Sigmoid colon (tissue), 4 donors: ENCODE measurements at regions not wholly inside any gene's neighbourhood (a gene's known extent, or its start where the extent isn't known, plus 50 kb on each side); places are given as distances from the start of the nearest gene placed in this dataset.

Source experiments
- POLR2A ChIP-seq, 2 donors: fragments of 450-650 bp; IDR thresholded peaks; one replicate each; pipeline ENCODE4 v1.6.1; 2016; ENCODE audit warnings: antibody characterized with exemption in 2 of 2, mild to moderate bottlenecking in 2 of 2, moderate library complexity in 2 of 2
- POLR2AphosphoS5 ChIP-seq, 4 donors: sonication (generic); formaldehyde crosslinking; IDR thresholded peaks; one replicate each; pipeline ENCODE4 v1.6.1; 2017; ENCODE audit warnings: antibody characterized with exemption in 4 of 4
- TF ChIP-seq, protein P1 (sequence below), 4 experiments: fragments of 450-650 bp in 3 of 4; fragments of 200-600 bp in 1 of 4; IDR thresholded peaks; one replicate each; pipeline ENCODE4 v1.5.1; 2016 to 2019; ENCODE audit warnings: antibody characterized with exemption in 4 of 4, mild to moderate bottlenecking in 3 of 4, moderate library complexity in 2 of 4

DNA sequence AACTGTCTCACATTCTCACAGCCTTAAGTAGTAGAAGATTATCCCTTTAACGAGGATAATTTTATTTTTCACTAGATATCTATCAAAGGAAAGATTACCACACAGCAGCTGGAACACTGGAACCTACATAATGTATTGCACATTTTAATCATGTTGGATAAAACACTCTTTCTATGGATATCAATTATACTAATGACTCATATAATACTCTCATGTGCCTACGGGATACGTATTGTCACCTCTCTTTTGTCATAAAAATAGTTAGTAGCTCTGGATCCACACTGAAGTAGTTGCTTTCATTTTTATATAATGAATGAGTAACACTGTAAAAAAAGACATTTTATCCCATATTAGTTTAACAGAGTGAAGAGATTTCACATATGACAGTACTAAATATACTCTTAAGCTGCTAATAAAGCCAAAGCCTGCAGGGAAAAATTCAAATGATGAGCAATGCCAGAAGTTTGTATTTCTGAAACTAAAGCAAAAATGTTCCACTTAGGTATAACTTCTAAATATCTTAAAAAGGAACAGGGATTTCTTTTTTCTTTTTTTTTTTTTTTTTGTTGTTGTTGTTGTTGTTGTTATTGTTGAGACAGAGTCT, 408.7 kb upstream of the PKN2 start:
- TF ChIP-seq, protein P1, sequence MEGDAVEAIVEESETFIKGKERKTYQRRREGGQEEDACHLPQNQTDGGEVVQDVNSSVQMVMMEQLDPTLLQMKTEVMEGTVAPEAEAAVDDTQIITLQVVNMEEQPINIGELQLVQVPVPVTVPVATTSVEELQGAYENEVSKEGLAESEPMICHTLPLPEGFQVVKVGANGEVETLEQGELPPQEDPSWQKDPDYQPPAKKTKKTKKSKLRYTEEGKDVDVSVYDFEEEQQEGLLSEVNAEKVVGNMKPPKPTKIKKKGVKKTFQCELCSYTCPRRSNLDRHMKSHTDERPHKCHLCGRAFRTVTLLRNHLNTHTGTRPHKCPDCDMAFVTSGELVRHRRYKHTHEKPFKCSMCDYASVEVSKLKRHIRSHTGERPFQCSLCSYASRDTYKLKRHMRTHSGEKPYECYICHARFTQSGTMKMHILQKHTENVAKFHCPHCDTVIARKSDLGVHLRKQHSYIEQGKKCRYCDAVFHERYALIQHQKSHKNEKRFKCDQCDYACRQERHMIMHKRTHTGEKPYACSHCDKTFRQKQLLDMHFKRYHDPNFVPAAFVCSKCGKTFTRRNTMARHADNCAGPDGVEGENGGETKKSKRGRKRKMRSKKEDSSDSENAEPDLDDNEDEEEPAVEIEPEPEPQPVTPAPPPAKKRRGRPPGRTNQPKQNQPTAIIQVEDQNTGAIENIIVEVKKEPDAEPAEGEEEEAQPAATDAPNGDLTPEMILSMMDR (IDR thresholded peaks at IDR 0.05), result no peak
- TF ChIP-seq POLR2A (IDR thresholded peaks at IDR 0.05), result no peak
- no peak for TF ChIP-seq POLR2AphosphoS5 (IDR thresholded peaks at IDR 0.05)
